Jurkat, Clone E6-1 (cell line): ENCODE measurements at regions not wholly inside any gene's neighbourhood (a gene's known extent, or its start where the extent isn't known, plus 50 kb on each side); places are given as distances from the start of the nearest gene placed in this dataset.

Experiments used
- DNase-seq: peaks from one replicate; pipeline ENCODE4 v3.0.0-alpha.2; 2011; ENCODE audit warnings: low read depth, low spot score
- H3K4me3 ChIP-seq: 2 replicates; pipeline ENCODE4 v1.5.1; 2011; ENCODE audit warnings: mild to moderate bottlenecking, low read length, control low read depth, moderate library complexity

GRCh38 chr10:108716352-108716751 is 1207.0 kb downstream of the XPNPEP1 start:
- no peak for DNase-seq
- H3K4me3 ChIP-seq, result no peak overlapping the region

DNA sequence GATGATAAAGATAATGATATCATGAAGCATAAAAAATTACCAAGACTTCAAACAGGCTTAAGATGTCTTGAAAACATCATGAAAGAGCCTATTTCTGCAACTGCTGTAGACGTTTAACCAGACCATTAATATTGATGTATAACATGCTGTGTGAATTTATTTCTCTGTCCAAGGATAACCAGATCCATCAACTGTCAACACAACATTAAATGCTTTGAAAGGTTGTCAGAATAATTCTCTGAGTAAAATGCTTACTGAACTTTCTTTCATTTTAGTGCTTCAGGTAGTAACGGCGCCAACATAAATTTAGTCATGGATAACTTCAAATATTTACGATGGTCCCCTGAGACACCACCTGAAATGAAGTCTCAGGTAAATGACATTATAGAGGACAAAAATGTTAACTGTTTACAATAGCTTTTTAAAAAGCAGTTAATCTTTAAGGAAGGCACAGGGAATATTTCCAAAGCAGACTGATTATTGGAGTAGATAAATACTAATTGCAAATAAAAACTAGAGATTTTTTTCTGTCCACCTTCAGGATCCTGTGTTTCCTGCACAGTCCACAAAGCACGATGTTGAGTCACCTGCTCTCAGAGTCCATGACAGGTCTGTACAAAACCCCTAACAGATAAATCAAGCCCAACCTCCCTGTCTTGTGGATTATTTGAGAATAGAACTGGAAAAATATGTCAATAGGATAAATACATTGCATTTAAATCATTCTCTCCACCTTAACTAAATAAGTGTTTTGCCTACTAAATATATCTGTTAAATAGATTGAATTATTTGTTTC is 1213.2 kb downstream of the XPNPEP1 start:
- no peak for DNase-seq
- H3K4me3 ChIP-seq, result no peak overlapping the region

DNA sequence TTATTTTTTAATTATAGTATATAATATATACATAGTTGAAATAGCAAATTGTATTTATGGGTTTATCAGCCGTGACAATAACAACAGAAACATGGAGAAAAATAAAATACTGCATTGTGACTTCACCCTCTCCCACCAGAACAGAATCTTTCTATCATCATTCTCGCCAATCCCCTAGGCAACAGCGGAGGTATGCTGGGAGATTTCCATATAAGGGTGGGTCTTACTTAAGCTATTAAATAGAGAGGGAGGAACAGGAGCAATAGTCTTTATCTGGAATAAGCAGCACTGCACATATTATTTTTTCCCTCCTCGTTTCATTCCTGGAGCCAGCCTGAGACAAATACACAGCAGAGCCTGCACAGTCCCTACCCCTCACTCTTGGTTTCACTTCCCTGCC is 1214.9 kb downstream of the XPNPEP1 start:
- no peak overlapping the region for H3K4me3 ChIP-seq
- no peak for DNase-seq

- no peak for DNase-seq
These were observed 1226.4 kb downstream of the XPNPEP1 start for GRCh38 chr10:108696792-108697477.

DNA sequence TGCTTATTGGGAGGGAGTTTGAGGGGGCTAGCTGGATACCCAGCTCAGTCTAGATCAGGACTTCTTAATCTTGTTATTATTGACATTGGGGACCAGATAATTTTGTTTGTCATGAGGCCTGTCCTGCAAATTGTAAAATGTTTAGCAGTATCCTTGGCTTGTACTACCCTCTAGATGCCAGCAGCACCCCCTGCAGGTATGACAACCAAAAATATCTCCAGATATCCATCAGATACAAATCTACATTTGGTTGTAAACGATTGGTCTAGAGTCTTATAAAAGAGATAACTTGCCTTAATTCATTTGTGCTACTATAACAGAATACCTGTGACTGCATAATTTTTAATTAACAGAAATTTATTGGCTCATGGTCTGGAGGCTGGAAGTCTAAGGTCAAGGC is 1232.2 kb downstream of the XPNPEP1 start:
- no peak for DNase-seq
- no peak overlapping the region for H3K4me3 ChIP-seq

More at GRCh38 chr10:108696792-108697477, 1226.4 kb downstream of the XPNPEP1 start:
- H3K4me3 ChIP-seq, result no peak overlapping the region

DNA sequence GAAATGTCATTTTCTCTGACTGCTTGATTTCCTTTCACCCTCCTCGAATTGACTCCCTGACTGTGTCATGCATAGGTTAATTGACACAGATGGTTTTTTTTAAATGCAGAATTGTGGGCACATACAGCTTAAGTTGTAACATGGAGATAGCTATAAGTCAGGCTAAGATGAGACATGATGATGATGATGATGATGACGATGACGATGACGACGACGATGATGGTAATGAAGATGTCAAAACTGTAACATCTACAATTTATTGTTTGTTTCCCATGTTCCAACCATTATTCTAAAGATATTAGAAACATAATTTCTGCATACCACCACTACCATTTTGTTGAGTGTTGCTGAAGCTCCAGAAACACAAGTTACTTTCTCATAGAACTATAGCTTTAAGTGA is 1232.8 kb downstream of the XPNPEP1 start:
- no peak overlapping the region for H3K4me3 ChIP-seq
- DNase-seq, result no peak

- DNase-seq, result no peak
- no peak overlapping the region for H3K4me3 ChIP-seq
These were observed 1233.4 kb downstream of the XPNPEP1 start for GRCh38 chr10:108689891-108690290.

GRCh38 chr10:108688314-108688713 is 1235.0 kb downstream of the XPNPEP1 start:
- H3K4me3 ChIP-seq, result no peak overlapping the region
- DNase-seq, result no peak

DNA sequence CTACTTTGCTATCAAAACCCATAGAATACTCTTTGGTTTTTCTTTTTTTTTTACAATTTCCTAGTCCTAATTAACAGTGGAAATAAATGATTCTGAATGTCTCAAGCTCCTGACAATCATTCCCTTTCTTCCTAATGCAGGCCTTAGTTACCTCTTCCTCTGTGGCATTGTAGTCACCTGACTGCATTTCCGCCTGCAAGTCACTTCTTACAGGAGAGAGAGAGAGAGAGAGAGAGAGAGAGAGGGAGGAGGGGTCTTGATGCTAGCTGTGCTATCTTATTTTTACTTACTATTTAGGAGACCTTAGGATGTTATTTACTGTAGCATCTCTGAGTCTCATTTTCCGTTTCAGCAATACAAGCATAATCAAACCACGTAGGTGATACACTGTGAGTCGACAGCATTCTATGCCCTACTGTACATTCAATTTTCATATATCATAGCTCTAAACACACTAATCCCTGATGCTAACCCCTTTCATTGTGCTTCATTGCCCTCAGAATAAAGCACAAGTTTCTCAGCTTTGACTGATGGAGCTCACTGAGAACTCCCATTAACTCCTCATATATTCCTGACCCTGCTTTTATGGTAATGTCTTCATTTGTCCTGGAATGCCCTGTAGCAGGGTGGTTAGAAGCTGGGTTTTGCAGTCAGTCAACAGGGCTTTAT is 1237.3 kb downstream of the XPNPEP1 start:
- no peak overlapping the region for H3K4me3 ChIP-seq
- peak; percentile 30 for DNase-seq

GRCh38 chr10:108684431-108684830 is 1238.9 kb downstream of the XPNPEP1 start:
- no peak overlapping the region for H3K4me3 ChIP-seq
- DNase-seq, result no peak

GRCh38 chr10:108673741-108674140 is 1249.6 kb downstream of the XPNPEP1 start:
- H3K4me3 ChIP-seq, result no peak overlapping the region
- no peak for DNase-seq

GRCh38 chr10:108663587-108663986 is 1259.7 kb downstream of the XPNPEP1 start:
- DNase-seq, result no peak
- H3K4me3 ChIP-seq, result no peak overlapping the region

DNA sequence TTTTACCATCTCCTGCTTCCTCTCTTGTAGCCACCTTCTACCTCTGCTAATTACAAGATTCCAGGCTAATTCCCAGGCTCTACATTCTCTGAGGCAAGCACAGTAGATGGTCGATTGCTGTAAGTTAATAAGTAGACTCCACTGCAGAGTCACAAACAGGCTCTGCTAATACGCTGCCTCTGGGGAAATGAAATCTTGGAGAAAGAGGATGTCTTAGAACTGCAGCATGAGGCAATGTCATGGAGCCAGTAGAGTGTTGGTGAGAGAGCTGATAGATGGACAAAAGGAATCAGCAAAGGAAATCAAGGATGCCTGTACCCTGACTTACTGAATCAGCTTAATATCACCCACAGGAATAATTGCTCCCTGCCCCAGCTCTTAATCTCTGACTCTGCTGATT is 1260.3 kb downstream of the XPNPEP1 start:
- no peak overlapping the region for H3K4me3 ChIP-seq
- no peak for DNase-seq

DNA sequence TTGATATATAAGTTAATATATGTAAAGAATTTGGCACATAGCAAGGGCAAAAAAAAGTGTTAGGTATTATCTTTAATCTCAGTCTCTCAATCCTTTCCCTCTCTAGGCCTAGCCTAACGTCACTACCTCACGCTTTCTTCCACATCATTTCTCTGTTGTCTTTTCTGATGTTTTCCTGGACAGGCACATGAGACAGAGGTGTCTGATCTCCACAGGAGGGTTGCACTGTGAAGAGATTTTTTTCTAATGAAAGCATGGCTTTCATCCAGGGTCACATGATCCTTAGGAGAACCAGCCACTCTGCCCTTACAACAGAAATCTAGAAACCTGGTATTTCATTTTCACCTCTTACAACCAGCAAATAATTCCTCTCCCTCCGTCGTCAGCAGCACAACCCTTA is 1268.3 kb downstream of the XPNPEP1 start:
- H3K4me3 ChIP-seq, result no peak overlapping the region
- DNase-seq, result no peak

DNA sequence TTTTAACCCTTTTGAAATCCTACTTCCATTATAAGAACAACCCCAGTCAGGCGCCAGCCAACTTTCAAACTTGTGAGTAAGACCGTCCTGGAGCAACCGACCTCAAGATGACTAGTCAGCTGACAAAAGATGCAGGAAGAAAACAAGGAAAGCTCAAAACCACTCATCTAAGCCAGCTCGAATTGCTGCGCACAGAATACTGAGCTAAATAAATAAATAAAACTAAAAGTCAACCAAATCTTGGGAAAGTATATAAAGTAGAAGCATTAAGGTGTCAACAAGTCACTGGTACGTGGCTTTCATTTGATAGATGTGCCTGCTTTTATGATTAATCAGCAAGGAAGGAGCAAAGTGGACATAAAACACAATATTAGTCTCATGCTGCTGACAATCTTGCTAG is 1269.8 kb downstream of the XPNPEP1 start:
- H3K4me3 ChIP-seq, result no peak overlapping the region
- no peak for DNase-seq

GRCh38 chr10:108639010-108639409 is 1284.3 kb downstream of the XPNPEP1 start:
- DNase-seq, result no peak

DNA sequence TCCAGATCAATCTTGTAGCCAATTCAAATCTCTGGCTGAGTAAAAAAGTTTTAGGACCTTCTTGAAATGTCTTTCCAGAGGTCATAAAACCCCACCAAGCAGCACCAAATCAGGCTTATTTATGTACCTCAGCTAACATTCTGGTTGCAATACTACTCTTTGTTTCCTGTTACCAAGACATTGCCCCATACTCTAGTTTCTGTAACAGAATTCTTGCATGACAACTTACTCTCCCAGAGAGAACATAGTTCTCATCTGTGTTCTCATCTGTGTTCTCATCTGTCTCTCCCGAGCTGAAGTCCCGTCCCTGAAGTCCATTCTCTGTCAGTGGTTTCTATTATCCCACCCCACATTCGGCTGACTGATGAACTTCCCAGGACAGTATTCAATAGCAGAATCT is 1285.1 kb downstream of the XPNPEP1 start:
- no peak overlapping the region for H3K4me3 ChIP-seq
- DNase-seq, result no peak

More at GRCh38 chr10:108639010-108639409, 1284.3 kb downstream of the XPNPEP1 start:
- no peak overlapping the region for H3K4me3 ChIP-seq

- DNase-seq, result no peak
- H3K4me3 ChIP-seq, result no peak overlapping the region
These were observed 1290.3 kb downstream of the XPNPEP1 start for GRCh38 chr10:108633046-108633445.

GRCh38 chr10:108632144-108632543 is 1291.2 kb downstream of the XPNPEP1 start:
- no peak for DNase-seq
- no peak overlapping the region for H3K4me3 ChIP-seq

GRCh38 chr10:108631332-108631731 is 1292.0 kb downstream of the XPNPEP1 start:
- no peak for DNase-seq
- no peak overlapping the region for H3K4me3 ChIP-seq
